Activated CD4-positive, alpha-beta memory T cell treated with anti-CD3 and anti-CD28 coated beads, Interleukin-2, amount 10 ng/mL, durations not matched to agents 7 days and 5 days (primary cell): ENCODE measurements at regions not wholly inside any gene's neighbourhood (a gene's known extent, or its start where the extent isn't known, plus 50 kb on each side); places are given as distances from the start of the nearest gene placed in this dataset.

Experiments
- CTCF ChIA-PET: fragments of 350-600 bp; sonication (Branson Sonifier 250); formaldehyde crosslinking; loops from one replicate; lab custom pipeline; 2021; ENCODE audit warnings: antibody characterized with exemption, inconsistent platforms; lab: Charles Lee
- POLR2A ChIA-PET: fragments of 350-600 bp; sonication (Branson Sonifier 250); formaldehyde crosslinking; loops from one replicate; lab custom pipeline; 2021; ENCODE audit warnings: antibody characterized with exemption; lab: Charles Lee
- DNase-seq: peaks from one replicate; pipeline ENCODE4 v3.0.0-alpha.2; 2020
- H3K27ac Mint-ChIP-seq: one replicate; pipeline ENCODE4 v1.8.0; 2021; ENCODE audit warnings: mild to moderate bottlenecking, mixed read lengths
- H3K27me3 Mint-ChIP-seq: one replicate; pipeline ENCODE4 v1.8.0; 2021; ENCODE audit warnings: mixed read lengths
- H3K36me3 Mint-ChIP-seq: one replicate; pipeline ENCODE4 v1.8.0; 2021; ENCODE audit warnings: low read depth, mixed read lengths
- H3K4me1 Mint-ChIP-seq: one replicate; pipeline ENCODE4 v1.8.0; 2021; ENCODE audit warnings: mixed read lengths
- H3K4me3 Mint-ChIP-seq: one replicate; pipeline ENCODE4 v1.8.0; 2021; ENCODE audit warnings: mild to moderate bottlenecking, mixed read lengths
- H3K9me3 Mint-ChIP-seq: one replicate; pipeline ENCODE4 v1.8.0; 2021; ENCODE audit warnings: mixed read lengths

- H3K36me3 Mint-ChIP-seq: no peaks in the 10 kb centered on the region
- no peaks in the 10 kb centered on the region for H3K9me3 Mint-ChIP-seq
- ChIA-PET CTCF (no interaction called here), POLR2A (no interaction called here)
- H3K4me3 Mint-ChIP-seq: no peak overlapping the region
- H3K27me3 Mint-ChIP-seq: no peaks in the 10 kb centered on the region
- no peak overlapping the region for H3K27ac Mint-ChIP-seq
- no peaks in the 10 kb centered on the region for H3K4me1 Mint-ChIP-seq
- DNase-seq: no peak
Measured at GRCh38 chr2:60168247-60168646, 385.2 kb downstream of the BCL11A start.

- CTCF ChIA-PET: no interaction called here
- DNase-seq: no peak
- Mint-ChIP-seq H3K4me3 (no peak overlapping the region), H3K36me3 (no peaks in the 10 kb centered on the region), H3K27me3 (no peaks in the 10 kb centered on the region), H3K4me1 (no peaks in the 10 kb centered on the region), H3K9me3 (no peaks in the 10 kb centered on the region), H3K27ac (no peak overlapping the region)
- POLR2A ChIA-PET: no interaction called here
Measured at GRCh38 chr2:60167089-60167488, 386.4 kb downstream of the BCL11A start.

- DNase-seq: no peak
- no peak overlapping the region for H3K4me3 Mint-ChIP-seq
- ChIA-PET CTCF (no interaction called here), POLR2A (no interaction called here)
- no peaks in the 10 kb centered on the region for H3K9me3 Mint-ChIP-seq
- H3K36me3 Mint-ChIP-seq: no peaks in the 10 kb centered on the region
- H3K27me3 Mint-ChIP-seq: no peaks in the 10 kb centered on the region
- no peak overlapping the region for H3K27ac Mint-ChIP-seq
- no peaks in the 10 kb centered on the region for H3K4me1 Mint-ChIP-seq
Measured at GRCh38 chr2:60163691-60164090, 389.8 kb downstream of the BCL11A start.

- CTCF ChIA-PET: interaction anchor here (0.6 kb wide), 1 partner anchor 245 kb away, joined by 3 read pairs; no protein-coding TSS in a partner anchor
- Mint-ChIP-seq H3K27ac (no peak overlapping the region), H3K9me3 (no peaks in the 10 kb centered on the region), H3K4me1 (no peaks in the 10 kb centered on the region), H3K27me3 (no peaks in the 10 kb centered on the region), H3K4me3 (no peak overlapping the region), H3K36me3 (no peaks in the 10 kb centered on the region)
- POLR2A ChIA-PET: no interaction called here
- DNase-seq: no peak
Measured at GRCh38 chr2:60159519-60159918, 393.9 kb downstream of the BCL11A start.

- CTCF ChIA-PET: no interaction called here
- Mint-ChIP-seq H3K4me1 (no peaks in the 10 kb centered on the region), H3K4me3 (no peak overlapping the region), H3K9me3 (no peaks in the 10 kb centered on the region), H3K27me3 (no peaks in the 10 kb centered on the region), H3K36me3 (no peaks in the 10 kb centered on the region), H3K27ac (no peak overlapping the region)
- POLR2A ChIA-PET: no interaction called here
- no peak for DNase-seq
Measured at GRCh38 chr2:60158262-60158661, 395.2 kb downstream of the BCL11A start.

- ChIA-PET CTCF (no interaction called here), POLR2A (no interaction called here)
- Mint-ChIP-seq H3K27ac (no peak overlapping the region), H3K4me3 (no peak overlapping the region), H3K4me1 (no peaks in the 10 kb centered on the region), H3K27me3 (no peaks in the 10 kb centered on the region), H3K9me3 (no peaks in the 10 kb centered on the region), H3K36me3 (no peaks in the 10 kb centered on the region)
- DNase-seq: no peak
Measured at GRCh38 chr2:60157283-60157682, 396.2 kb downstream of the BCL11A start.

GRCh38 chr2:60154142-60154541, 399.3 kb downstream of the BCL11A start:
- no peaks in the 10 kb centered on the region for H3K36me3 Mint-ChIP-seq

GRCh38 chr2:60152226-60152833, 401.1 kb downstream of the BCL11A start:
- Mint-ChIP-seq H3K4me1 (no peaks in the 10 kb centered on the region), H3K36me3 (no peaks in the 10 kb centered on the region), H3K27me3 (no peaks in the 10 kb centered on the region), H3K4me3 (no peak overlapping the region), H3K27ac (no peak overlapping the region), H3K9me3 (no peaks in the 10 kb centered on the region)
- DNase-seq: no peak
- ChIA-PET CTCF (no interaction called here), POLR2A (no interaction called here)

More at GRCh38 chr2:60154142-60154541, 399.3 kb downstream of the BCL11A start:
- no peaks in the 10 kb centered on the region for H3K4me1 Mint-ChIP-seq
- no peak overlapping the region for H3K4me3 Mint-ChIP-seq
- CTCF ChIA-PET: no interaction called here
- DNase-seq: no peak
- H3K27me3 Mint-ChIP-seq: no peaks in the 10 kb centered on the region
- POLR2A ChIA-PET: no interaction called here
- H3K9me3 Mint-ChIP-seq: no peaks in the 10 kb centered on the region
- no peak overlapping the region for H3K27ac Mint-ChIP-seq

- no peaks in the 10 kb centered on the region for H3K36me3 Mint-ChIP-seq
- CTCF ChIA-PET: no interaction called here
Measured at GRCh38 chr2:60149176-60149575, 404.3 kb downstream of the BCL11A start.

GRCh38 chr2:60148716-60149115, 404.7 kb downstream of the BCL11A start:
- H3K4me3 Mint-ChIP-seq: no peak overlapping the region
- H3K27me3 Mint-ChIP-seq: no peaks in the 10 kb centered on the region
- H3K36me3 Mint-ChIP-seq: no peaks in the 10 kb centered on the region
- ChIA-PET POLR2A (no interaction called here), CTCF (no interaction called here)
- H3K27ac Mint-ChIP-seq: no peak overlapping the region
- DNase-seq: no peak
- H3K4me1 Mint-ChIP-seq: no peaks in the 10 kb centered on the region
- H3K9me3 Mint-ChIP-seq: no peaks in the 10 kb centered on the region

More at GRCh38 chr2:60149176-60149575, 404.3 kb downstream of the BCL11A start:
- H3K27me3 Mint-ChIP-seq: no peaks in the 10 kb centered on the region
- no peak for DNase-seq
- no peaks in the 10 kb centered on the region for H3K9me3 Mint-ChIP-seq
- H3K4me1 Mint-ChIP-seq: no peaks in the 10 kb centered on the region
- POLR2A ChIA-PET: no interaction called here
- no peak overlapping the region for H3K27ac Mint-ChIP-seq
- H3K4me3 Mint-ChIP-seq: no peak overlapping the region

GRCh38 chr2:60140185-60140584, 413.3 kb downstream of the BCL11A start:
- Mint-ChIP-seq H3K9me3 (peaks cover 7% of the 10 kb centered on the region), H3K36me3 (no peaks in the 10 kb centered on the region), H3K4me1 (no peaks in the 10 kb centered on the region), H3K27ac (no peak overlapping the region), H3K4me3 (no peak overlapping the region), H3K27me3 (no peaks in the 10 kb centered on the region)
- POLR2A ChIA-PET: no interaction called here
- no peak for DNase-seq
- CTCF ChIA-PET: no interaction called here

- ChIA-PET POLR2A (no interaction called here), CTCF (no interaction called here)
- Mint-ChIP-seq H3K27ac (no peak overlapping the region), H3K9me3 (peaks cover 7% of the 10 kb centered on the region), H3K27me3 (no peaks in the 10 kb centered on the region), H3K4me3 (no peak overlapping the region), H3K36me3 (no peaks in the 10 kb centered on the region), H3K4me1 (no peaks in the 10 kb centered on the region)
- no peak for DNase-seq
Measured at GRCh38 chr2:60136913-60137312, 416.5 kb downstream of the BCL11A start.

- H3K4me3 Mint-ChIP-seq: no peak overlapping the region
- no peak for DNase-seq
- H3K9me3 Mint-ChIP-seq: no peaks in the 10 kb centered on the region
- H3K36me3 Mint-ChIP-seq: no peaks in the 10 kb centered on the region
- H3K27me3 Mint-ChIP-seq: no peaks in the 10 kb centered on the region
- no peaks in the 10 kb centered on the region for H3K4me1 Mint-ChIP-seq
- no peak overlapping the region for H3K27ac Mint-ChIP-seq
- POLR2A ChIA-PET: no interaction called here
- CTCF ChIA-PET: no interaction called here
Measured at GRCh38 chr2:60127191-60127590, 426.3 kb downstream of the BCL11A start.

GRCh38 chr2:60125611-60126426, 427.6 kb downstream of the BCL11A start:
- POLR2A ChIA-PET: no interaction called here
- Mint-ChIP-seq H3K27me3 (no peaks in the 10 kb centered on the region), H3K4me1 (no peaks in the 10 kb centered on the region), H3K27ac (no peak overlapping the region), H3K36me3 (no peaks in the 10 kb centered on the region), H3K4me3 (no peak overlapping the region), H3K9me3 (no peaks in the 10 kb centered on the region)
- DNase-seq: no peak
- CTCF ChIA-PET: no interaction called here
